GM06990 (cell line): ENCODE measurements at regions not wholly inside any gene's neighbourhood (a gene's known extent, or its start where the extent isn't known, plus 50 kb on each side); places are given as distances from the start of the nearest gene placed in this dataset.

Source experiments
- DNase-seq: peaks from one replicate; pipeline ENCODE4 v3.0.0-alpha.2; 2011; ENCODE audit not compliant: insufficient read length; ENCODE audit errors: extremely low read depth
- H3K27me3 ChIP-seq: replicated peaks from 2 replicates; pipeline ENCODE4 v1.6.0; 2011; ENCODE audit warnings: low read length; ENCODE audit not compliant: control insufficient read depth, insufficient read depth
- H3K36me3 ChIP-seq: 2 replicates; pipeline ENCODE4 v1.5.1; 2011; ENCODE audit warnings: low read length; ENCODE audit not compliant: control insufficient read depth, insufficient read depth
- H3K4me3 ChIP-seq: replicated peaks from 2 replicates; pipeline ENCODE4 v1.5.1; 2011; ENCODE audit warnings: low read depth, mild to moderate bottlenecking, control low read depth, low read length
- TF ChIP-seq, protein P1 (sequence below): IDR thresholded peaks from 2 replicates; pipeline ENCODE4 v1.5.1; 2011; ENCODE audit warnings: low read length, control low read depth, mild to moderate bottlenecking, inconsistent platforms; ENCODE audit not compliant: insufficient read depth, poor library complexity, severe bottlenecking

DNA sequence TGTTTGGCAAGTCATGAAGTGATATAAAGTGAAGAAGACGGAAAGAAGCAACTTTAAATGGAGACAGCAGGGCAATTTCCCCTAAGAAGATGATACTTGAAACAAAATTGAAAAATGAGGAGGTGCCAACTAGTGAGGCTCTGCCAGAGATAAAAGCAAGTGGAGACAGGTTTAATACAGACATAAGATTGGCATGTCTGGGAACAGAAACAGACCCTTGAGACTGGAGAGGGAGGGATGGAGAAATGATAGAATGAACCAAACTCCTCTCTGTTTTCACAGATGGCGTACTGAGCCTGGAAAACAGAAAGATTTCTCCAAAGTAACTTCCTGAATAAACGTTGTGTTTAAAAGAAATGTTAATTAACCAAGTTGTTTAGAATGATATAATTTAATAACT lies 354.5 kb upstream of the ANO5 start:
- no peak overlapping the region for H3K4me3 ChIP-seq
- TF ChIP-seq, protein P1, sequence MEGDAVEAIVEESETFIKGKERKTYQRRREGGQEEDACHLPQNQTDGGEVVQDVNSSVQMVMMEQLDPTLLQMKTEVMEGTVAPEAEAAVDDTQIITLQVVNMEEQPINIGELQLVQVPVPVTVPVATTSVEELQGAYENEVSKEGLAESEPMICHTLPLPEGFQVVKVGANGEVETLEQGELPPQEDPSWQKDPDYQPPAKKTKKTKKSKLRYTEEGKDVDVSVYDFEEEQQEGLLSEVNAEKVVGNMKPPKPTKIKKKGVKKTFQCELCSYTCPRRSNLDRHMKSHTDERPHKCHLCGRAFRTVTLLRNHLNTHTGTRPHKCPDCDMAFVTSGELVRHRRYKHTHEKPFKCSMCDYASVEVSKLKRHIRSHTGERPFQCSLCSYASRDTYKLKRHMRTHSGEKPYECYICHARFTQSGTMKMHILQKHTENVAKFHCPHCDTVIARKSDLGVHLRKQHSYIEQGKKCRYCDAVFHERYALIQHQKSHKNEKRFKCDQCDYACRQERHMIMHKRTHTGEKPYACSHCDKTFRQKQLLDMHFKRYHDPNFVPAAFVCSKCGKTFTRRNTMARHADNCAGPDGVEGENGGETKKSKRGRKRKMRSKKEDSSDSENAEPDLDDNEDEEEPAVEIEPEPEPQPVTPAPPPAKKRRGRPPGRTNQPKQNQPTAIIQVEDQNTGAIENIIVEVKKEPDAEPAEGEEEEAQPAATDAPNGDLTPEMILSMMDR, result no peak
- H3K27me3 ChIP-seq, result no peaks in the 10 kb centered on the region
- no peak for DNase-seq
- H3K36me3 ChIP-seq, result no peaks in the 10 kb centered on the region

DNA sequence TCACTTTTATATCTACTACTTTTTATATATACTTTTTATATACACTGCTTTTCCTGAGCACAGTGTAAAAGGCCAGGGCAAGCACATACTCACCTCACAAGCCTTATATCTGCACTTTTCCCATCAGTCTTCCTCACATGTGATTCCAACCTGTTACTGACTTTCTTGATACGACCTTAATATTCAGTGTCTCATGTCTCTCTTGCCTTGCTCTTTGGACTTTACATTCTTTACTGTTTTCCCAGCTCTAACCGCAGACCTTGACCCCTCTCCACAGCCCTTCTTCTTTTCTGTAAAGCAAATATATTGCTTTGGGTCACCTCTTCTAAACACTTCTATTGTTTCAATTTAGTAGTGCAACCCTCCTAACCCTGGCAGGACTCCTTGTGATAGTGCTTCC lies 353.1 kb upstream of the ANO5 start:
- Histone ChIP-seq H3K36me3 (no peaks in the 10 kb centered on the region), H3K27me3 (no peaks in the 10 kb centered on the region), H3K4me3 (no peak overlapping the region)
- no peak for DNase-seq
- TF ChIP-seq, protein P1, result no peak

DNA sequence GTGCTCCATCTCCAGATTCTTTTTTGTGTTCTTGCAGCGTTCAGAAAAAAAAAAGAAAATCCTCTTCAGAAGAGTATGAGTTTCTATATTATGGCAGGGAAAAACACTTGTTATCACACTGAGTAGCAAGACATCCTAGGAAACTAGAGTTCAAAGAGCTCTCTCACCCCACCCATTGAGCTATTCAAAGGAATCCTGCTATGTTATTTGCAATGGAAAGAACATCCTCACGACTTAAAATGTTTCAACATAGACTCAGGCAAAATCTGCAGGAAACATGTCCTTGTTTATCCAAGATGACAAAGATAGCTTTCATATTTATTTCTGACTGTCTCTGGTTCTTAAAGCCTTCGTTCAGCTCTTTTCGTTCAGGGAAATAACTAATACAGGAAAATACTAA lies 331.6 kb upstream of the ANO5 start:
- no peak for DNase-seq
- no peaks in the 10 kb centered on the region for H3K27me3 ChIP-seq
- H3K36me3 ChIP-seq, result no peaks in the 10 kb centered on the region
- H3K4me3 ChIP-seq, result no peak overlapping the region
- TF ChIP-seq, protein P1, result no peak

DNA sequence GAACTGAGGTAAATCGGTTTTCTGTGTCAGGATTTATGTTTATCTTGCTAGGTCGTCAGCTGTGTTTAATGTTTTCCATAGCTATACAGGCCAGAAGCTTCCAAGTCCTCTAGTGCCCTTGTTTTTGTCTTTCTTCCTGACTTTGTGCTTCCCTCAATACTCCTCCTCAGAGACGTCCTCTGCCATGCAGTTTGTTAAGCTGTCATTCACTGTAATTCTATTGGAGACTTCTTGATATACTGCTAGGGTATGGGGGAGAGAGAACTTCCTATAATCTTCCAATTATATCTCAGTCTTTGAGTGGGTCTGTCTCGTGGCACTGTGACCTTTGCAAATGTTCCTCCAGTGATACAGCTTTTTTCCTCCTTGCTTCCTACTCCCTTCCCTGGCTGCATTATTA lies 327.3 kb upstream of the ANO5 start:
- Histone ChIP-seq H3K4me3 (no peak overlapping the region), H3K36me3 (no peaks in the 10 kb centered on the region), H3K27me3 (no peaks in the 10 kb centered on the region)
- no peak for DNase-seq
- TF ChIP-seq, protein P1, result no peak

DNA sequence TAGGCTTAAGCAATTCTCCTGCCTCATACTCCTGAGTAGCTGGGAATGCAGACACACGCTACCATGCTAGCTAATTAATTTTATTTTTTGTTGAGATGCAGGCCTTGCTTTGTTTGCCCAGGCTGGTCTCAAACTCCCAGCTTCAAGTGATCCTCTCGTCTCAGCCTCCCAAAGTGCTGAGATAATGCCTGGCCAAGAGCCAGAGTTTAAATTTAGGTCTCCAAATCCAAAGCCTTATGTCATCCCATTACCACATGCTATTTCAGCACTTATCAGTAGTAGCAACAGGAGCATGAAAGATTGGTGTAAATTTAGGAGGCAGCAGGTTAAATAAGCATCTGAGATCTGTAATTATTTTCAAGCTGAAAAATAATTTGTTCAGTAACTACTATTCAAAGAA lies 326.1 kb upstream of the ANO5 start:
- TF ChIP-seq, protein P1, result no peak
- Histone ChIP-seq H3K4me3 (no peak overlapping the region), H3K36me3 (no peaks in the 10 kb centered on the region), H3K27me3 (no peaks in the 10 kb centered on the region)
- DNase-seq, result no peak

DNA sequence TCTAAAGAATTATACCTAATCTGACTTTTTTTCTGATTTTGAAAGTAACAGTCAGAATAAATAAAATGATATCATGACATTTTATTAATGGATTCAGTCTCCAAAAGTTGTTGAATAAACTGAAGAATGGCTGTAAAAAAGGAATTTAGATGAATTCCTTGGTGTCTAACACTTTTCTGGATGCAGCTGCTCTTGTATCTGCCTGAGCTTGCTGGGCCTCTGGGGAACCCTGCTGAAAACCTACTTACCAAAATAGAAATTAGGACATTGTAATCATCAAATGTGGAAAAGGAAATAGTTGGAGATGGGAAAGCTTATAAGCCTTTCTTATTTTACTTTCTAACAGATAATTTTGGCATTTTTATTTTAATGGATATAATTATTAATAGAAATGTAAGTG lies 315.7 kb upstream of the ANO5 start:
- Histone ChIP-seq H3K36me3 (no peaks in the 10 kb centered on the region), H3K4me3 (no peak overlapping the region), H3K27me3 (no peaks in the 10 kb centered on the region)
- no peak for DNase-seq
- TF ChIP-seq, protein P1, result no peak
